Mucosa of descending colon (tissue), 3 donors: ENCODE measurements at regions not wholly inside any gene's neighbourhood (a gene's known extent, or its start where the extent isn't known, plus 50 kb on each side); places are given as distances from the start of the nearest gene placed in this dataset.

ENCODE experiments used
- ATAC-seq: fragments of 200-7000 bp; cut with Tn5 transposase; one replicate; pipeline ENCODE4 v1.9.1; 2020; ENCODE audit warnings: mild to moderate bottlenecking, moderate library complexity
- DNase-seq, 3 donors: peaks; one replicate each; pipeline ENCODE4 v3.0.0-alpha.2; 2020
- H3K36me3 ChIP-seq: fragments of 200-600 bp; one replicate; pipeline ENCODE4 v1.8.0; 2021; ENCODE audit warnings: low read depth, mild to moderate bottlenecking
- H3K4me1 ChIP-seq: fragments of 200-600 bp; one replicate; pipeline ENCODE4 v1.8.0; 2021; ENCODE audit warnings: low read depth, mild to moderate bottlenecking
- H3K4me3 ChIP-seq: fragments of 200-600 bp; one replicate; pipeline ENCODE4 v1.8.0; 2021; ENCODE audit warnings: mild to moderate bottlenecking
- H3K9me3 ChIP-seq: fragments of 200-600 bp; one replicate; pipeline ENCODE4 v1.8.0; 2021; ENCODE audit warnings: mild to moderate bottlenecking
- intact Hi-C, 2 donors: fragments of 100-400 bp; cut with DNase I in 1 of 2; cut with micrococcal nuclease in 1 of 2; formaldehyde crosslinking; loops; one replicate each; pipeline versions ENCODE4 v1.11.0 to v1.11.1; 2022; cut with DNase I, micrococcal nuclease
- TF ChIP-seq, protein P1 (sequence below): fragments of 200-600 bp; IDR thresholded peaks from one replicate; pipeline ENCODE4 v1.8.0; 2022; ENCODE audit warnings: antibody characterized with exemption, mild to moderate bottlenecking
- donor health status: DM: no; HTN: no; CAD: no; lungs with moderate emphysema.
- donor health status: DM: no; HTN: no; CAD: no.
- donor health status: DM: no; HTN: yes; CAD: no.

DNA sequence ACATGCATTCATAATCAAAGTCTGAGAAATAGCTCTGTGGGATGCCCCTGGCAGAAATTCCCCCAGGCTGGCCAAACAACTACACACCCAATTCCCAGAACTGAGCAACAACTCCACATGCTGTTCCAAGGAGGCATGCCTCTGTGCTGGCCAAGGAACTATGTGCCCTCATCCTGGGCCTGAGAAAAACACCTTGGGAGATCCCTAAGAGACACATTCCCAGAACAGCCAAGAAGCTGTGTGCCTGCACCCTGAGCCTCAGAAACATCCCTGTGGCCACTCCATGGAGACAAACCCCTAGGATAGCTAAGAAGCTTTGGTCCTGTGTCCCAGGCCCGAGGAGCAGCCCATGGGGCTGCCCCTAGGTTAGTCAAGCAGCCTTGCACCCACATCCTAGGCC, 92.3 kb upstream of the MME start:
- H3K36me3 ChIP-seq = no peaks in the 10 kb centered on the region
- H3K4me3 ChIP-seq = no peak overlapping the region
- H3K9me3 ChIP-seq = no peaks in the 10 kb centered on the region
- TF ChIP-seq, protein P1, sequence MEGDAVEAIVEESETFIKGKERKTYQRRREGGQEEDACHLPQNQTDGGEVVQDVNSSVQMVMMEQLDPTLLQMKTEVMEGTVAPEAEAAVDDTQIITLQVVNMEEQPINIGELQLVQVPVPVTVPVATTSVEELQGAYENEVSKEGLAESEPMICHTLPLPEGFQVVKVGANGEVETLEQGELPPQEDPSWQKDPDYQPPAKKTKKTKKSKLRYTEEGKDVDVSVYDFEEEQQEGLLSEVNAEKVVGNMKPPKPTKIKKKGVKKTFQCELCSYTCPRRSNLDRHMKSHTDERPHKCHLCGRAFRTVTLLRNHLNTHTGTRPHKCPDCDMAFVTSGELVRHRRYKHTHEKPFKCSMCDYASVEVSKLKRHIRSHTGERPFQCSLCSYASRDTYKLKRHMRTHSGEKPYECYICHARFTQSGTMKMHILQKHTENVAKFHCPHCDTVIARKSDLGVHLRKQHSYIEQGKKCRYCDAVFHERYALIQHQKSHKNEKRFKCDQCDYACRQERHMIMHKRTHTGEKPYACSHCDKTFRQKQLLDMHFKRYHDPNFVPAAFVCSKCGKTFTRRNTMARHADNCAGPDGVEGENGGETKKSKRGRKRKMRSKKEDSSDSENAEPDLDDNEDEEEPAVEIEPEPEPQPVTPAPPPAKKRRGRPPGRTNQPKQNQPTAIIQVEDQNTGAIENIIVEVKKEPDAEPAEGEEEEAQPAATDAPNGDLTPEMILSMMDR = no peak
- ATAC-seq = no peak
- no peaks in the 10 kb centered on the region for H3K4me1 ChIP-seq
- intact Hi-C loops = no loop called here
- no peak for DNase-seq

DNA sequence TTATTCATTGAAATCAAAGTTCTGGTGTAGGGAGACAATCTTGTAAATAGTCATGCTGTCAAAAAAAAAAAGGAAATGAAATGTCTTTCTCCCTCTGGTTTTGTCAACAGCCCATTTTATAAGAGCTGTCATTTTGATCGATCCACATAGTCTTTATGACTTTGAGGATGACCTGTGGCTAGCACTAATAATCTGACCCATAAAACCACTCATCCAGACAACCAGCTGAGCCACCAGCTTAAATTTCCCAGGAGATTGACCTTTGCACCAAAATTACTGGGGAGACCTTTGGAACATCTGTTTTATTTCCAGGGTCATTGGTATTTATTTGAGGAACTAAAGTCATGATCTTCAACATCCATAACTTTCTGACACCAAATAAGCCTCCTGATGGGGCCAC, 98.5 kb upstream of the MME start:
- H3K36me3 ChIP-seq = no peaks in the 10 kb centered on the region
- DNase-seq (no peak), ATAC-seq (no peak)
- no peaks in the 10 kb centered on the region for H3K4me1 ChIP-seq
- H3K9me3 ChIP-seq = no peaks in the 10 kb centered on the region
- H3K4me3 ChIP-seq = no peak overlapping the region
- TF ChIP-seq, protein P1 = no peak
- intact Hi-C loops = no loop called here

DNA sequence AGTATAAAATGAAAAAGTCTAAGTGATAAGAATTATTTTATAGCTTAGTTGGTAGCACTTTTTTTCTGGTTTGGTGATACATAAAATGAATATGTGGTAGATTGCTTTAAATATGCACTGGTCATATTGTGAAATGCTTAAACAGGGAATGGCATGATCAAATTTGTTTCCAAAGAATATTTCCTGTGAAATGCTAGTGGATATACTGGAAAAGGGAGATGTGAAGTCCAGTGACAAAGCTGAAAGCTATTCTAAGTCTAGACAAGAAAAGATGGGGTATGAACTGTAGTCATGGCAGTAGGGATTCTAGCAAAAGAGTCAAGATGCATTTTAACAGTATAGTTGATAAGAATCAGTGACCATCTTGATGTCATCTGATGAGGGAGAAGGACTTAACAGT, 98.9 kb upstream of the MME start:
- Histone ChIP-seq H3K9me3 (no peaks in the 10 kb centered on the region), H3K4me3 (no peak overlapping the region), H3K4me1 (no peaks in the 10 kb centered on the region), H3K36me3 (no peaks in the 10 kb centered on the region)
- TF ChIP-seq, protein P1 = no peak
- DNase-seq (no peak), ATAC-seq (no peak)
- intact Hi-C loops = no loop called here

DNA sequence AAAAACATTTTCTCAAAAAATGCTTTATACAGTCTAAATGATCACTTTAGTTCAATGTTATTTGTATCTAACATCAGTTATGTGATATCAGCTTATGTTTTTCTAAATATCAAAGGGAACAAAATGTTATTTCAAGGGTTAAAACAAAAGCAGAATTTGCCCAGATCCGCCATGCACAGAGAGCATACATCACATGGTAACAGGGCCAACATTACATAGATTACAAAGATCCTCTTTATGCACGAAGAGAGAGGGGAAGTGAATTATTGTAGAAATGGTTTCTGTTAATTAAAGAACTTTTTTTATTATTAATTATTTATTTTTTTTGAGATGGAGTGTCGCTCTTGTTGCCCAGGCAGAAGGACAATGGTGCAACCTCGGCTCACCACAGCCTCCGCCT, 100.8 kb upstream of the MME start:
- no peaks in the 10 kb centered on the region for H3K36me3 ChIP-seq
- H3K9me3 ChIP-seq = no peaks in the 10 kb centered on the region
- no peak overlapping the region for H3K4me3 ChIP-seq
- no peaks in the 10 kb centered on the region for H3K4me1 ChIP-seq
- TF ChIP-seq, protein P1 = no peak
- intact Hi-C loops = no loop called here
- ATAC-seq = no peak
- DNase-seq = no peak

DNA sequence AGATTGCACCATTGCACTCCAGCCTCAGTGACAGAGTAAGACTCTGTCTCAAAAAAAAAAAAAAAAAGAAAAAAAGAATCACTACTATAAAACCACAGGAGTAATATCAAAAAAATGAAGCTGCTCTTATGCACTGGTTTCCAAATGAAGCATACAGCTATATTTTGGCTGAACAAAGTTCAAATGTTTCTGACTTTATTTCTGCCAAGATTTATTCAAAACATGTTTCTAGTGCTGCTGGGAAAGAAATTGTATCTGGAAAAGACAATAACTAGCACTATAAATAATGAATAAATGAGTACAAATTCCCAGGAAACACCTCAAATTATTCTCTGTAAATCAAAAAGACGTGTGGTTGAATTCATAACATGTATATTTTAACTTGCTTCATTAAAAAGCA, 102.5 kb upstream of the MME start:
- H3K4me1 ChIP-seq = no peaks in the 10 kb centered on the region
- TF ChIP-seq, protein P1 = no peak
- ATAC-seq = no peak
- H3K9me3 ChIP-seq = no peaks in the 10 kb centered on the region
- DNase-seq = no peak
- no peak overlapping the region for H3K4me3 ChIP-seq
- H3K36me3 ChIP-seq = no peaks in the 10 kb centered on the region
- intact Hi-C loops = no loop called here
